HG02970 (cell line): ENCODE measurements at regions not wholly inside any gene's neighbourhood (a gene's known extent, or its start where the extent isn't known, plus 50 kb on each side); places are given as distances from the start of the nearest gene placed in this dataset.
"Not testable (repeated sequence)": the region's sequence is repeated elsewhere in the genome, so short reads cannot be mapped to it uniquely, and the experiment has no call there.

Experiments
- ATAC-seq: cut with Tn5 transposase; IDR thresholded peaks from one replicate; pipeline ENCODE4 v1.9.1; 2021; ENCODE audit warnings: mild to moderate bottlenecking, moderate library complexity, moderate number of reproducible peaks; ENCODE audit not compliant: unreplicated experiment, low FRiP score

GRCh38 chr3:22621205-22621809 is 581.8 kb upstream of the UBE2E2 start:
- no peak for ATAC-seq

DNA sequence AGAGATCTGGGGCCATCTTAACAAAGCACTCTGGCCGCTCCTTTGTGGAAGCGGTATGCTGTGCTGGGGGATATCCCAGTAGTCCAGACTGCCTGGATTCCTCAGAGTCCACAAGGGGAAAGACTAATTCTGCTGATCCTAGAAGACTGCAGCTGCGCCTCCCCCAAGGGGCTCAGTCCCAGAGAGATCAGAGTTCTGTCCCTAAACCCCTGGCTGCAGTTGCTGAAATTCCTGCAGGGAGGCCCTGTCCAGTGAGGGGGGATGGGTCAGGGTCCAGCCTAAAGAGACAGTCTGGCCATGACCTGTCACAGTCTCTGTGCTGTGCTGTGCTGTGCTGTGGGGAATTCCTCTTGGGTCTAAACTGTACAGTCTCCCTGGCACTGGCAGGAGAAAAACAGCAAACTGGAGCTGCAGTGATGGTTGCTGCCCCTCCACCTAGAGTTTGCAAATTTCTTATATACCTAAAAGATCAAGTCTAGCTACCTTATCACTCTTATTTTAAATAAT is 575.1 kb upstream of the UBE2E2 start:
- no peak for ATAC-seq

DNA sequence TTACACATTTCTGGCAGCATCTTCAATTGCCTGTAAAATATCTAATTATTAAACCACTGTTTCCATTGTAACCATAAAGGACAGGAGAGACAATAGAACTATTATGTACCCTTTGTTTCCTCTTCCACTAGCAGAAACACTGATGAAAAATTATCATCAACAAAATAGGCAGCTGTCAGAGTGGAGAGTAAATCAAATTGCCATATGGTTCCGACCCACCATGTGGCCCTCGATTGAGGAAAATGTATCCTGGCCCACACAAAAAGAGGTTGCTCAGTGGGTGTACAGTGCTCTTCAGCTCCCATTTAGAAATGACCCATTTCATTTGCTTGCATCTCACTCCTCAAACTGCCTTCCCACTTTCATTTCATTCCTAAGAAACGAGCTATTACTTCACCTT is 570.6 kb upstream of the UBE2E2 start:
- no peak for ATAC-seq

DNA sequence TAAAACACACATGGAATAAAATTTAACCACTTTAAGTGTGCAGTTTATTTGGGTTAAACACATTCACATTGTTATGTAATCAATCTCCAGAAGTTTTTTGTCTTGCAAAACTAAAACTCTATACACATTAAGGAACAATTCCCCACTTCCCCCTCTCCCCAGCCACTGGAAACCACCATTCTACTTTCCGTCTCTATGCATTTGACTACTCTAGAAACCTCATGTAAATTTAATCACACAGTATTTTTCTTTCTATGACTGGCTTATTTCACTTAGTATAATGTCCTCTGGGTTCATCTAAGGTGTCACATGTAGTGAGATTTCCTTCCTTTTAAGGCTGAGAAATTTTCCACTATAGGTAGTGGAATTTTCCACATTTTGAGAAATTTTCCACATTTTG is 568.7 kb upstream of the UBE2E2 start:
- ATAC-seq: no peak

DNA sequence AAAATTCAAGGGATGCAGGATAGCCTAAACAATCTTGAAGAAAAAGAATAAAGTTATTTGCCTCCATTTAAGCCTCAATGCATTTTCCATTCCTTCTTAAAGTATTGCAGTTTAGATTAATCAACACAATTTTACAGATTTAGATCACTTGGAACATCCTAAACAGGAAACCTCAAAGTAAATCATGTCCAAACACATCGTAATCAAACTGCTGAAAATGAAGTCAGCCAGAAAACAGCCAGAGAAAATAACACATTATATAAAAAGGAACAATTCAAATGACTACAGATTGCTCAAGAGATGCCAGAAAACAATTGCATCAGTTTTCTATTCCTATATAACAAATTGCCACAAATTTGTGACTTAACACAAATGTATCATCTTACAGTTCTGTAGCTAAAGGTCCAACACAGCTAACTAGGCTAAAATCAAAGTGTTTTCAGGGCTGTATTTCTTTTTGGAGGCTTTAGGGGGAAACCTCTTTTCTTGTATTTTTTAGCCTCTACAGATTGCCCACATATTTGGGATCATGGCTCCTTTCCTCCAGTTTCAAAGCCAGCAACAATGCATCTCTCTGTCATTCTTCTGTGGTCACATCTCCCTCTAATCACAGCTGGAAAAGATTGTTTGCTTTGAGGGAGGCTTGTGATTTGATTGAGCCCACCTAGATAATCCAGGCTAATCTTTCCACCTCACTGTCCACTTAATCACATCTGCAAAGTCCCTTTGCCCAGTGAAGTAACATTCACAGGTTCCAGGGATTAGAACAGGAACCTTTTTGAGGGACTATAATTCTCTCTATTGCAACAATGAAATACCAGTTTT is 543.3 kb upstream of the UBE2E2 start:
- ATAC-seq: no peak

DNA sequence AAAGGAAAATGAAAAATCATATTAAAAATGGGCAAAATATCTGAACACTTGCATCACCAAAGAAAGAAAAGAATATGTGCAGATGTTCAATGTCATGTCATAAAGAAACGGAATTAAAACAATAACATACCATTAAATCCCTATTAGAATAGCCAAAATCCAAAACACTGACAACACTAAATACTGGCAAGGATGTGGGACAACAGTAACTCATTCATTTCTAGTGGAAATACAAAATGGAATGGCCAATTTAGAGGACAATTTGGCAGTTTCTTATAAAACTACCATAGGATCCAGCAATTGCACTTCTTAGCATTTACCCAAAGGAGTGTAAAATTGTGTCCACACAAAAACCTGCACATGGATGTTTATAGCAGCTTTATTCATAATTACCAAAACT is 542.5 kb upstream of the UBE2E2 start:
- ATAC-seq: no peak

- no peak for ATAC-seq
Measured at GRCh38 chr3:22661121-22661700, 541.9 kb upstream of the UBE2E2 start.

DNA sequence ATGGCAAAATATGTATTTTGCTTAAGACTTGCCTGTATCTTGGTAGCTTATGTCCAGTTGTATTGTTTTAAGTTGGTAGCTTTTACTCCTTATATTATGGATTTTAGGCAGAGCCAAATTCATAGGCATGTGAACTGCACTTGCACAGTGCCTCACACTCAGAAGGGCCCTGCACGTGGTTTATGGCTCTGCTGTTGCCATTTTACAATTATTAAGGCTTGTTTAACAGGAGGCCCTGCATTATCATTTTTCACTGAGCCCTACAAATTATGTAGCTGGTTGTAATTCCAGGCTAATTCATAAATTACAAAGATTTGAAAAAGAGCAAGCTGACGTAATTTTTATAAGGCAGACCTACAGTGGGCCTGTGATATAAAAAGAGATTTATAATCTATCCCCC is 537.6 kb upstream of the UBE2E2 start:
- ATAC-seq: no peak

DNA sequence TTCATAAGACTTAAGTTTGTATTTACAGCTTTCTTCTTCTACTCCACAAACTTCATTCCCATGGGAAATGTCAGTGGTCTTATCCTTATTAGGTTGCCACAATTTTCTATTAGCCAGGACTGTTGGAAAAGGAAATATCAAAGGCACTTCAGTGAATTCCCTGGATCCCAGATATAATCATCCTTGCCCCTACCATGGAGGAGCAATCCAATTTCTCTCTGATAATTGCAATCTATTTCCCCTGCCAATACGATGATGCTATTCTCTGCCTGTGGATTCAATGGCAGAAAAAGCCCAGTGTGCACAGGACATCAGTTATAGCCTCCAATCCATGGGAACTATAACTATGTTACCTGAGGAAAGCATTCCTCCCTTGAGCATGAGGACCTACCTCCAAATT is 536.4 kb upstream of the UBE2E2 start:
- no peak for ATAC-seq

- ATAC-seq: no peak
Measured at GRCh38 chr3:22671848-22672247, 531.3 kb upstream of the UBE2E2 start.

- no peak for ATAC-seq
Measured at GRCh38 chr3:22684739-22685138, 518.4 kb upstream of the UBE2E2 start.

GRCh38 chr3:22685597-22685996 is 517.5 kb upstream of the UBE2E2 start:
- ATAC-seq: no peak

DNA sequence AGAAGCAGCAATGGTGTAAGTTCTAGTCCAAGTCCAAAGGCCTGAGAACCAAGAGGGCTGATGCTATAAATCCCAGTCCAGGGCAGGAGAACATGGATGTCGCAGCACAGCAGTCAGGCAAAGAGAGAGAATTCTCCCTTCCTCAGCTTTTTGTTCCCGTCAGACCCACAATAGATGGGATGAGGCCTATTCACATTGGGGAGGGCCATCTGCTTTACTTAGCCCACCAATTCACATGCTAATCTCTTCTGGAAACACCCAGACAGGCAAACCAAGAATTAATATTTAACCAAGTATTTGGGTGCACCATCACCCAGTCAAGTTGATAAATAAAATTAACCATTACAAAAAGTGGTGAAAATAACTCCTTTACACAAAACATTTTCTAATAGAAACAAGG is 511.7 kb upstream of the UBE2E2 start:
- no peak for ATAC-seq

GRCh38 chr3:22691856-22692628 is 511.1 kb upstream of the UBE2E2 start:
- no peak for ATAC-seq

- ATAC-seq: no peak
Measured at GRCh38 chr3:22700876-22701275, 502.3 kb upstream of the UBE2E2 start.

DNA sequence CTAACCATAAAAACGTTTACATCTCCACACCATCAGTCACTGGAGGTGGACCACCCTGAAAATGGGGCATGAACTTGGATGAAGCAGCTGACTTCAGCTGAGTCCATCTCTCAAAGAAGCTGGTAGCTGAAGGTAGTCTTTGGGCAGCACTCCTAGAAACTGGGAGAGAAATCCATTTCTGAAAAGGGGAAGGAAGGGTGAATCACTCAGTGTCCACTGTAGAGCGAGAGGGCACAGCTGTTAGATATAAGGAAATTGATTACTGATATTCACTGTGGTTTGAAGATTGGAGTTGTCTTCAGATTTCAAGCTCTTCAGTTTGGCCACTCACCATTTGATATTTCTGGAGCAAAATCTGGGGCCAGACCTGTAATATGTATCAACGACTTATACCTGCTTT is 499.0 kb upstream of the UBE2E2 start:
- ATAC-seq: no peak

DNA sequence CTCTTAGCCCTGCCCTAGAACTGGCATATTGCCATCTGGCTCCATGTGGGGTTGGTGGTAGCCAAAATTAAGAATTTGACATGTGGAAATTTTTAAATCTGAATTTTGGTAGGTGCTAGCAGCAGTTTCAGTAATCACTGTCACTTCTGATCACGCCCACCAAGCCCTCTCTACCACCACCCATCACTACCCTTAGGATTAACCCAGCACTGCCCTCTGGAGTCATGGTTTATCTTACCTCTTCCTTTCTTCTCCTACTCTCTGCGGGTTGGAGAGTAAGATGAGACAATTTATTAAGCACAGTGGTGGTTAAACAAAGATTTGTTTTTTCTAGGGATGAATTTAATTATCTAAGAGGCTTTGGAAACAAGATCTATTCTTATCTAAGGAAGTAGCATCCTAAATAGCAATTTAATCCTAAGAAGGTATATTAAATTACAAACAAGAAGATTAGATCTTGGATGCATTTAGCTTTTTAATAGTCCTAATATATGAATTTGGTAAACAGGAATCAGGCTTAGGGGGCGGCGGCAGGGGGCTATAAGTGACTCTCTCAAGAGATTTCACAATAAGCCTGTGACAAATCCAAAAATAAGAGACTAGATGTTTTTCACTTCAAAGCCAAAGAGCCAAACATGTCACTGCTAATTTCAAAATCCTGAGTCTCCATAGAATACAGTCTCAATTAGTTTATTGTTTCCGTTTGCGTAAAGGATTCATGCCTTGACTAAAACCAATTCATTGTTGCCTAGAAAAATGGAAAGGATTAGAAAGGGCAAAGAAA is 498.4 kb upstream of the UBE2E2 start:
- ATAC-seq: no peak

GRCh38 chr3:22706922-22707321 is 496.2 kb upstream of the UBE2E2 start:
- ATAC-seq: not testable (repeated sequence)

DNA sequence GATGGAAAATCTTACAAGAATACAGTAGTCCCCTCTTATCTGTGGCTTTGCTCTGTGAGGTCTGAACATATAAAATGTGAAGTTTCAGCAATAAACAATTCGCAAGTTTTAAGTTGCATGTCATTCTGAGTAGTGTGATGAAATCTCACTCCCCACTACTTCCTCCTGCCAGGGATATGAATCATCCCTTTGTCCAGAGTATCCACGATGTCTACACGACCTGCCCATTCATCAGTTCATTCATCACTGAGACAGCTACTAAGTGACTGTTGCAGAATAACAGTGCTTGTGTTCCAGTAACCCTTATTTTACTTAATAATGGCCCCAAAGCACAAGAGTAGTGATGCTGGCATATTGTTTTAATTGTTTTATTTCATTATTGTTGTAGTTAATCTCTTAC is 489.2 kb upstream of the UBE2E2 start:
- ATAC-seq: no peak

- ATAC-seq: no peak
Measured at GRCh38 chr3:22714749-22715148, 488.4 kb upstream of the UBE2E2 start.
